Heart left ventricle (tissue), 13 donors: ENCODE measurements at regions not wholly inside any gene's neighbourhood (a gene's known extent, or its start where the extent isn't known, plus 50 kb on each side); places are given as distances from the start of the nearest gene placed in this dataset.

ENCODE experiments used
- POLR2A ChIP-seq, 2 donors: fragments of 450-650 bp; IDR thresholded peaks; one replicate each; pipeline ENCODE4 v1.6.1; 2017; ENCODE audit warnings: antibody characterized with exemption in 2 of 2, mild to moderate bottlenecking in 2 of 2, moderate library complexity in 2 of 2
- TF ChIP-seq, protein P1 (sequence below), 12 donors: fragments of 200-600 bp; sonication (generic) in 4 of 12; IDR thresholded peaks; one replicate each; pipeline versions ENCODE4 v1.5.0 to v1.8.0; 2018 to 2022; ENCODE audit warnings: antibody characterized with exemption in 12 of 12, mild to moderate bottlenecking in 5 of 12
- donor health status: ischemic (EF 13 %, LVEDD 7.1; RV severe dilation, severe dysfunction).
- donor health status: DM: no; HTN: yes; CAD: no.
- donor health status: DM: no; HTN: no; CAD: no.
- donor health status: ischemic (EF 25% LVEDD 6.9; RV normal size, moderate dysfunction).
- donor health status: ischemic (EF 25% LVEDD 5.7; RV mildly dilated, moderate dysfunction).
- donor health status: ischemic (EF 35%, LVEDD 5.7; RV mildly dilated, moderate dysfunction).
- donor health status: nonischemic (EF 11% LVEDD 7.7; RV severe dilation, severe dysfunction).
- donor health status: DM: yes; HTN: yes; CAD: no.
- donor health status: PGD.
- donor health status: ischemic (EF 29% LVEDD 5.4; RV normal size, mild dysfunction).
- donor health status: nonischemic (EF 23%, LVEDD 6.1; RV moderate dilation, normal function).

DNA sequence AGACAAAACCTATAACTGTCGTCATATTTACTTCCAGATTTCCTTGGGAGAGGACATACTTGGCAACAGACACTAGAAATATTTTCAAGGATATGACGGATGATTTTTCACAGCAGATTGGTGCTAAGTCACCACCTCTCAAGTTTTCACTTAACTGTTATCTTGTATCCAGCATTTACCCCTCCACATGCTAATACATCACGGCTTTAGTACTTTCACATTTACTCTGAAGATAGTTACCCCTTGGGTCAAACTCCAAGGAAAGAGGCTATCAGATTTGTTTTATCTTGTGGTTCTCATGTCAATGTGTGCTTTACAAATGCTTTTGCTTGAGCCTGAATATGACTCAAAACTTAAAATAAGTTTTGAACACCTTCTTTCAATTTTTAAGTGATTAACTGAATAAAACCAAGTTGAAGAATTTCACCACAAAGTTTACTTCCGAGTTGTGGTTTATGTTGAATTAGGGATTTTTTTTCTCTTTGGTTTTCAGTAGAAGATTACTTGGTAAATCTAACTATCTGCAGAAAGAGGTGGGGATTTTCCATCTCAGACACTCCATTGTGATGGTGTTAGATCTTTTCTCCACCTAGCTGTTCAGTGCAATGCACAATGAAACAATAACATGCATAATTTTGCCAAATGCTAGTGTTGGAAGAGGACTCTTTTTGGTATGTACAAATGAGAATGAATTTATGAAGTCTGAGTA is 75.4 kb upstream of the FAT1 start:
- TF ChIP-seq, protein P1, sequence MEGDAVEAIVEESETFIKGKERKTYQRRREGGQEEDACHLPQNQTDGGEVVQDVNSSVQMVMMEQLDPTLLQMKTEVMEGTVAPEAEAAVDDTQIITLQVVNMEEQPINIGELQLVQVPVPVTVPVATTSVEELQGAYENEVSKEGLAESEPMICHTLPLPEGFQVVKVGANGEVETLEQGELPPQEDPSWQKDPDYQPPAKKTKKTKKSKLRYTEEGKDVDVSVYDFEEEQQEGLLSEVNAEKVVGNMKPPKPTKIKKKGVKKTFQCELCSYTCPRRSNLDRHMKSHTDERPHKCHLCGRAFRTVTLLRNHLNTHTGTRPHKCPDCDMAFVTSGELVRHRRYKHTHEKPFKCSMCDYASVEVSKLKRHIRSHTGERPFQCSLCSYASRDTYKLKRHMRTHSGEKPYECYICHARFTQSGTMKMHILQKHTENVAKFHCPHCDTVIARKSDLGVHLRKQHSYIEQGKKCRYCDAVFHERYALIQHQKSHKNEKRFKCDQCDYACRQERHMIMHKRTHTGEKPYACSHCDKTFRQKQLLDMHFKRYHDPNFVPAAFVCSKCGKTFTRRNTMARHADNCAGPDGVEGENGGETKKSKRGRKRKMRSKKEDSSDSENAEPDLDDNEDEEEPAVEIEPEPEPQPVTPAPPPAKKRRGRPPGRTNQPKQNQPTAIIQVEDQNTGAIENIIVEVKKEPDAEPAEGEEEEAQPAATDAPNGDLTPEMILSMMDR (IDR thresholded peaks at IDR 0.05) = no peak
- no peak for TF ChIP-seq POLR2A (IDR thresholded peaks at IDR 0.05)
